Activated CD4-positive, alpha-beta T cell treated with anti-CD3 and anti-CD28 coated beads for 36 hours (primary cell): ENCODE measurements at regions not wholly inside any gene's neighbourhood (a gene's known extent, or its start where the extent isn't known, plus 50 kb on each side); places are given as distances from the start of the nearest gene placed in this dataset.

Experiments used
- ATAC-seq: fragments of 200-7000 bp; cut with Tn5 transposase; one replicate; pipeline ENCODE4 v1.10.0; 2021; ENCODE audit warnings: mild to moderate bottlenecking, moderate library complexity
- CTCF ChIA-PET: fragments of 350-600 bp; sonication (Branson Sonifier 250); formaldehyde crosslinking; loops from one replicate; lab custom pipeline; 2021; ENCODE audit warnings: antibody characterized with exemption; lab: Charles Lee
- POLR2A ChIA-PET: fragments of 350-600 bp; sonication (Branson Sonifier 250); formaldehyde crosslinking; loops from one replicate; lab custom pipeline; 2021; ENCODE audit warnings: antibody characterized with exemption, inconsistent platforms; lab: Charles Lee
- DNase-seq: peaks from one replicate; pipeline ENCODE4 v3.0.0-alpha.2; 2020
- H3K27ac Mint-ChIP-seq: one replicate; pipeline ENCODE4 v1.8.0; 2021; ENCODE audit warnings: mixed read lengths
- H3K27me3 Mint-ChIP-seq: one replicate; pipeline ENCODE4 v1.8.0; 2021; ENCODE audit warnings: mixed read lengths
- H3K36me3 Mint-ChIP-seq: one replicate; pipeline ENCODE4 v1.8.0; 2021; ENCODE audit warnings: low read depth, mixed read lengths
- H3K4me1 Mint-ChIP-seq: one replicate; pipeline ENCODE4 v1.8.0; 2021; ENCODE audit warnings: mixed read lengths
- H3K4me3 Mint-ChIP-seq: one replicate; pipeline ENCODE4 v1.8.0; 2021; ENCODE audit warnings: mild to moderate bottlenecking, moderate library complexity, mixed read lengths
- H3K9me3 Mint-ChIP-seq: one replicate; pipeline ENCODE4 v1.8.0; 2021; ENCODE audit warnings: low read depth, mixed read lengths
- intact Hi-C, 2 experiments: fragments of 100-400 bp; cut with DNase I in 1 of 2; cut with micrococcal nuclease in 1 of 2; formaldehyde crosslinking; loops; one replicate each; pipeline versions ENCODE4 v1.14.2 to v1.15.1; 2022 to 2024; cut with DNase I, micrococcal nuclease

DNA sequence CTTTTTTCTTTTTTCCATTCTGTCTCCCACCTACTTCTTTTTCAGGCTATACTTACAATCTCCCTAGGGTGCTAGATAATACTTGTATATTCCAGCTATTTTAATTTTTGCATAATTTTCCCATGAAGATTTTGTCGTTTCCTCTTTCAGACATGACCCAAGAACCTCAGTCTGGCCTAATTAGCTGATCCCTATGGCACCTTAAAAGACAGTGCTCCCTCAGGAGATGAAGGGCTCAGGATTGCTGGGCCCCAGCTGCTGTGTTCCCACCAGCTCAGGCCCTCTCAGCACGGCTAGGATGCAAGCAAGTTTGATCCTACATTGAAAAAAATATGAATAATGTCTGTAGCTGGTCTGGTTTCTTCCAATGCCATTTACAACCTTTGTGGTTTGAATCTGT, 55.0 kb upstream of the RGS5 start:
- no peaks in the 10 kb centered on the region for H3K4me1 Mint-ChIP-seq
- POLR2A ChIA-PET, result no interaction called here
- intact Hi-C loops, result no loop called here
- DNase-seq, result no peak
- H3K27me3 Mint-ChIP-seq, result no peaks in the 10 kb centered on the region
- peaks cover 1% of the 10 kb centered on the region for H3K9me3 Mint-ChIP-seq
- CTCF ChIA-PET, result interaction anchor here (0.6 kb wide), 1 partner anchor 406 kb away, joined by 3 read pairs; no protein-coding TSS in a partner anchor
- ATAC-seq, result no peak
- H3K36me3 Mint-ChIP-seq, result peaks cover 15% of the 10 kb centered on the region
- no peak overlapping the region for H3K27ac Mint-ChIP-seq
- no peak overlapping the region for H3K4me3 Mint-ChIP-seq

DNA sequence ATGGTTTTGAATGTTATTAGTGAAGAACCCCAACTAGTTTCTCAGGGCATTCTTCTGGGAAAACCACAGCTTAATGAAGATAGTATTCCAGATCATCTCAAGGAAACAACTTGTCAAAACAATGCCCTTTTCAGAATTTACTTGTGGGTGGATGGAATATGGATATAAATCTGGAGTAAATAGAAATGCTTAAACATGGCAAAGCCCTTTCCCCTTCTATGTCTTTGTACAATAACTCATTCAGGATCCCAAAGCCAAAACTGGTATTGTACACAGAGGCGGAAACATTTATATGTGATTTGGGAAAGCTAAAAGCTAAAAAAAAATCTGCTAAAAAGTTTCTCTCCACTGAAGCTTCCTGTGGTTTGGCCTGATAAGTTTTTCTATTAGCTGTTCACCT, 55.5 kb upstream of the RGS5 start:
- DNase-seq (no peak), ATAC-seq (no peak)
- Mint-ChIP-seq H3K36me3 (peaks cover 16% of the 10 kb centered on the region), H3K9me3 (peaks cover 1% of the 10 kb centered on the region), H3K4me3 (no peak overlapping the region), H3K4me1 (no peaks in the 10 kb centered on the region), H3K27ac (no peak overlapping the region), H3K27me3 (no peaks in the 10 kb centered on the region)
- intact Hi-C loops, result no loop called here
- POLR2A ChIA-PET, result no interaction called here
- CTCF ChIA-PET, result interaction anchor here (0.5 to 0.6 kb wide), 2 partner anchors 12 to 407 kb away, joined by 3 read pairs; no protein-coding TSS in a partner anchor

DNA sequence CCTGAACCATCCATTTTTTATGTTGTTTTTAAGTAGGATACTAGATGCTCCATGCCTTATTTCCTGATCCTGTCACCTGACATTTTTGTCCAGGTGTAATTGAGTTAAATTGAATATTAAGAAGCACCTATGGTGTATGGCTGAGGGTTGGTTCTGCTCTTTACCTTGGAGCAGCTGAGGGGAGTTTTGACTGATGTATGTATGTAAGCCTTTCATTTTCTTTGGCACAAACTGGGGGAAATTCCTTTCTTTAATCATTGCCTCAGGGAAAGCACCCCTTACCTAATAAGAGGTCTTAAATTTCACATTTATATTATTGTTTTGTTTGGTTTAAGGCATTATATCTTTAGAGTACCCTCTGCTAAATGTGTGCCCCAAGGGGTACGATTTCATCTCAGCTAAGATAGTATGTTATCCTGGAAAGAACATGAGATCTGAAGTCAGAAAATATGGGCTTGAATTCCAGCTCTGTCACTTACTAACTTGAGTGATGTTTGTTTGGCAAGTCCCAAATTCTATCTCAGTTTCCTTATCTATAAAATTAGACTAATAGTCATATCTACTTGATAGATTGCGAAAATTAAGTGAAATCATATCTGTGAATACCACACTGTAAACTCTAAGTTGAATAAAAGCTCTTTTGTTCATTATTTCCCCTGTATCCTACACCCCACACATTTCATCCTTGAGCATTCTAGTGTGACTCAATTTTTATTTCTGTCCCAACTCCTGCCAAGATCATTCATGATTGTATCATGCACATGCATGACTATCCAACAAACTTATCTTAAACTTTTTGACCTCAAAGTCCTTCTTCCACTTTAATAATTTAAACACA, 57.7 kb upstream of the NUF2 start:
- no peaks in the 10 kb centered on the region for H3K9me3 Mint-ChIP-seq
- no peak for DNase-seq
- H3K27ac Mint-ChIP-seq, result no peak overlapping the region
- intact Hi-C loops, result no loop called here
- CTCF ChIA-PET, result no interaction called here
- H3K27me3 Mint-ChIP-seq, result no peaks in the 10 kb centered on the region
- no peak overlapping the region for H3K4me3 Mint-ChIP-seq
- no peak for ATAC-seq
- H3K36me3 Mint-ChIP-seq, result peaks cover 15% of the 10 kb centered on the region
- H3K4me1 Mint-ChIP-seq, result no peaks in the 10 kb centered on the region
- POLR2A ChIA-PET, result no interaction called here

DNA sequence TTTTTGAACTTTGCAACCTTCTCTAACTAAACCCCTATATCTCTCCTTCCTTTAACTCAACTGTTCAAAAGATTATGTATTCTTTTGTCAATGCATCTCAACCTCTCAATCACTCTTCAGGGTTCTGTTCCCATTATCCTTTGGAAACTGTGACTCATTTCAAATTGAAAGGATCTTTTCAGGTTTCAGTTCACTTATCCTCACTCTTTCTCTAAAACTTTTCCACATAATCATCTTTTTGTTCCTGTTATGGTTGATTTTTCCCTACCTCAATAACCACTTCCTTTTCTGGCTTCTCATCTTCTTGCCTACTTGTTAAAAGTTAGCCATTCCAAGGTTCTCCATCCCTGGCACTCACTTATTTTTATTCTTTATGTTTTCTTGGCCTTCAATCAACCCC, 56.2 kb upstream of the NUF2 start:
- intact Hi-C loops, result no loop called here
- CTCF ChIA-PET, result no interaction called here

DNA sequence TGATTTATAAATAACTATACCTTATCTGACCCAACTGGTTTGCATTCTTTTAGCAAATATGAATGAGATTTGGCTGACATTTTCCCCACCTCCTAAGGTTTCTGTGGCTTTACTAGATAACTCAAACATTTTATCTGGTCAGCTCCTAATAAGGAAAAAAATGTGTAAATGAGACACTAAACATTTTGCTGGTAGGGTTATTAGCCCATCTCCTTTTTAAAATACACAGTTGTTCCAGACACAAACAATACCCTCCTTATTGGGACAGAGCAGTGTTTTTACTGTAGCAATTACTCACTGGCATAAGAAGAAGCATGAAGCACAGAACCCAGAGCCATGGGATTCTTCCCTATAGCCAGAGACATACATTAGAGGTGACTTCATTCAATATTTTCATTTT, 53.8 kb upstream of the NUF2 start:
- Mint-ChIP-seq H3K36me3 (peaks cover 7% of the 10 kb centered on the region), H3K9me3 (no peaks in the 10 kb centered on the region), H3K27me3 (no peaks in the 10 kb centered on the region), H3K4me3 (no peak overlapping the region), H3K27ac (no peak overlapping the region), H3K4me1 (no peaks in the 10 kb centered on the region)
- CTCF ChIA-PET, result no interaction called here
- ATAC-seq (no peak), DNase-seq (no peak)
- POLR2A ChIA-PET, result no interaction called here
- intact Hi-C loops, result no loop called here

More for the DNA sequence above, 56.2 kb upstream of the NUF2 start:
- no peaks in the 10 kb centered on the region for H3K9me3 Mint-ChIP-seq
- DNase-seq, result no peak
- no peak for ATAC-seq
- no peak overlapping the region for H3K27ac Mint-ChIP-seq
- no peak overlapping the region for H3K4me3 Mint-ChIP-seq
- H3K27me3 Mint-ChIP-seq, result no peaks in the 10 kb centered on the region
- POLR2A ChIA-PET, result no interaction called here
- no peaks in the 10 kb centered on the region for H3K4me1 Mint-ChIP-seq
- H3K36me3 Mint-ChIP-seq, result peaks cover 15% of the 10 kb centered on the region

DNA sequence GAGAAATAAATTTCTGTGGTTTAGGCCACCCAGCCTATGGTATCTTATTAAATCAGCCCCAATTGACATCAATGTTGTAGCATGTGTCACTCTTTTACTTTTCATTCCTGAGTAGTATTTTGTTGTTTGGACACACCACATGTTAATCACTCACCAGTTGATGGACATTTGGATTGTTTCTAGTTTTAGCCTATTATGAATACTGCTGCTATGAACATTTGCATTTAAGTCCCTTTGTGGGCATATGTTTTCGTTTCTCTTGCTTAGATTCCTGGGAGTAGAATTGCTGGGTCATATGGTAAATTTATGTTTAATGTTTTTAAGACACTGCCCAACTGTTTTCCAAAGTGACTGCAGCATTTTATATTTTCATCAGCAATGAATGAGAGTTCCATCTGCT, 50.2 kb upstream of the NUF2 start:
- Mint-ChIP-seq H3K9me3 (no peaks in the 10 kb centered on the region), H3K4me3 (no peak overlapping the region), H3K4me1 (no peaks in the 10 kb centered on the region), H3K27ac (no peak overlapping the region), H3K36me3 (peaks cover 13% of the 10 kb centered on the region), H3K27me3 (no peaks in the 10 kb centered on the region)
- DNase-seq (no peak), ATAC-seq (no peak)
- intact Hi-C loops, result no loop called here
- ChIA-PET CTCF (no interaction called here), POLR2A (no interaction called here)
